GM10266 (cell line): ENCODE measurements at regions not wholly inside any gene's neighbourhood (a gene's known extent, or its start where the extent isn't known, plus 50 kb on each side); places are given as distances from the start of the nearest gene placed in this dataset.

ENCODE experiments used
- DNase-seq: peaks from one replicate; pipeline ENCODE4 v3.0.0; 2012; ENCODE audit errors: extremely low spot score
- CTCF ChIP-seq: IDR thresholded peaks from 2 replicates; pipeline ENCODE4 v1.5.1; 2012; ENCODE audit warnings: mild to moderate bottlenecking, low read depth; ENCODE audit not compliant: control insufficient read depth, insufficient read depth; ENCODE audit errors: missing control alignments

DNA sequence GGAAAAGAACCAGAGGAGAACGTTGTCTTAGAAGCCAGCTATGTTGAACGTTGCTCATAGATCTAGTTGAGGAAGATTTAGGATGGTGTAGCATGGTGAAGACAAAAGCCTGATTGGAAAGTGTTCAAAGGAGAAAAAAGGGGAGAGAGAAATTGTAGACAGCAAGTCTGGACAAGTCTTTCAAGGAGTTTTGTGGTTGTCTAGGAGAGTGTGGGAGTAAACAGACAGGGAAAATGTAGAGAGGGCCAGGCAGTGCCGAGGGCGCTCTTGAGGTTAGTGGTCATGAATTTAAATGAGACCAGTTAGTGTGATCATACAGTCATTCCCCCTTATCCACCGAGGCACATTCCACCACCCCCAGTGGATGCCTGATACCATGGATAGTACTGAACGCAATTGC lies 167.5 kb upstream of the IL12A start:
- no peak for TF ChIP-seq CTCF
- DNase-seq = no peak

DNA sequence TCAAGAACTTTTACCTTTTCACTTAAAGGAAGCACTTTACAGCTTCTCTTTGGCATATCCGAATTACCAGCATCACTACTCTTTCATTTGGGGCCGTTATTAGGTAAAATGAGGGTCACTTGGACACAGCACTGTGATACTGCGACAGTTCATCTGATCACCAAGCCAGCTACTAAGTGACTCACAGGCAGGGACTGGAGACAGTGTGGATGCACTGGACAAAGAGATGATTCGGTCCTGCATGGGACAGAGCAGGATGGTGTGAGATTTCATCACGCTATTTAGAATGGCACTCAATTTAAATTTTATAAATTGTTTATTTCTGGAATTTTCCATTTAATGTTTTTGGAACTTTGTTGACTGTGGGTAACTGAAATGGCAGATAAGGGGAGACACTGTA lies 166.9 kb upstream of the IL12A start:
- TF ChIP-seq CTCF = no peak
- no peak for DNase-seq

DNA sequence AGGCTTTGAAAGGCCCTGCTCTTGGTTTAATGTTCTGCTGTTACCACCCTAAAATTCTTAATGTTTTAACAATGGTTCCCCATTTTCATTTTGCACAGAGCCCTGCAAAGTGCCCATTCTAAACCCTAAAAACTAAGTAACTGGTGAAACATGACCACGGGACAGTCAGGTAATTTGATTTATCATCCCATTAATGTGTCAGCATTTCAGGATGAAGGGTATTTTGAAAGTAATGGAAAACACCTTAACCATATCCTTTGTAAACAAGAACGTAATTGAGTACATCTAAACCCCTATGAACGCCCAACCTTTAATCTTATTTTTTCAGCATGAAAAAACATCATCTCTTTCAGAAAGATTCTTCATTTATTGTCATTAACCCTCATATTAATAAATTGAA lies 164.9 kb upstream of the IL12A start:
- no peak for TF ChIP-seq CTCF
- DNase-seq = no peak

GRCh38 chr3:159824333-159824732 lies 164.3 kb upstream of the IL12A start:
- TF ChIP-seq CTCF = no peak
- no peak for DNase-seq

- DNase-seq = no peak
- no peak for TF ChIP-seq CTCF
Measured at GRCh38 chr3:159825216-159825854, 163.3 kb upstream of the IL12A start.

- DNase-seq = peak; percentile 43
- peak; percentile 38 for TF ChIP-seq CTCF
Measured at GRCh38 chr3:159828542-159828943, 160.1 kb upstream of the IL12A start.

- TF ChIP-seq CTCF = no peak
- no peak for DNase-seq
Measured at GRCh38 chr3:159829056-159829455, 159.6 kb upstream of the IL12A start.
